PFSK-1 (cell line): ENCODE measurements at regions not wholly inside any gene's neighbourhood (a gene's known extent, or its start where the extent isn't known, plus 50 kb on each side); places are given as distances from the start of the nearest gene placed in this dataset.

Source experiments
- FOXP2 ChIP-seq: optimal IDR thresholded peaks from 2 replicates; pipeline ENCODE3; 2011; ENCODE audit warnings: borderline replicate concordance, control low read depth, inconsistent platforms; ENCODE audit not compliant: insufficient read depth; ENCODE audit errors: extremely low read length, extremely low read depth
- POLR2AphosphoS5 ChIP-seq: IDR thresholded peaks from 2 replicates; pipeline ENCODE4 v1.6.1; 2012; ENCODE audit warnings: low read depth, mild to moderate bottlenecking, control low read depth, low read length, moderate library complexity
- REST ChIP-seq, 2 experiments: IDR thresholded peaks; 2 replicates each; pipeline versions ENCODE4 v1.6.1 to v1.8.0; 2011 to 2012; ENCODE audit warnings: low read depth in 2 of 2, low read length in 2 of 2, control low read depth in 1 of 2, inconsistent platforms in 1 of 2, mild to moderate bottlenecking in 1 of 2, moderate library complexity in 1 of 2; ENCODE audit not compliant: insufficient read depth in 1 of 2
- SIN3A ChIP-seq: IDR thresholded peaks from 2 replicates; pipeline ENCODE4 v1.6.1; 2012; ENCODE audit warnings: mild to moderate bottlenecking, low read length, moderate library complexity, borderline replicate concordance; ENCODE audit not compliant: insufficient read depth
- TAF1 ChIP-seq: IDR thresholded peaks from 2 replicates; pipeline ENCODE4 v1.6.1; 2012; ENCODE audit warnings: low read length, control low read depth, borderline replicate concordance; ENCODE audit not compliant: insufficient read depth

DNA sequence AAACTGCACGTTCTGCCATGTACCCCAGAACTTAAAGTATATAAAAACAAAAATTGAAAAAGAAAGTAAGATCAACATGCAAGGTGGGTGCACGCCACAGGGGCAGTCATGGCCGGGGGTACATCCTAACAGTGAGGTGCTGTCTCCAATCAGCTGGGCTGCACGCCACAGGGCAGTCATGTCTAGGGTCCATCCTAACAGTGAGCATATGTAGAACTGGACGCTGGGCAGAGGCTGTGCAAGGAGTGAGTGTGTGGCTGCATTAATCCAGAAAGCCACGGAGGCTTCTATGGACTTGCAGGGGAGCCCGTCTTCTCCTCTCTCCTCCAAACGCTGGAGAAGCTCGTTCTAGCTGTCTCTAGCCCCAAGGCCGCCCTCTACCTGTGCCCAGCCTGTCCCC, 1105.0 kb downstream of the BRD1 start:
- no peak for TF ChIP-seq SIN3A
- TF ChIP-seq POLR2AphosphoS5 = no peak
- no peak for TF ChIP-seq TAF1
- no peak for TF ChIP-seq REST (IDR thresholded peaks at IDR 0.05; ENCODE audit: insufficient read depth in 1 of 2, low read depth in 2 of 2, low read length in 2 of 2)
- no peak for TF ChIP-seq FOXP2
